CD4-positive, alpha-beta T cell treated with Interleukin-1 beta for 1 hour (primary cell): ENCODE measurements at regions not wholly inside any gene's neighbourhood (a gene's known extent, or its start where the extent isn't known, plus 50 kb on each side); places are given as distances from the start of the nearest gene placed in this dataset.

Source experiments
- DNase-seq, 2 donors: peaks; one replicate each; pipeline ENCODE4 v3.0.0-alpha.2; 2020 to 2022

- DNase-seq, result no peak
These were observed 74.3 kb downstream of the ANKRD7 start for GRCh38 chr7:118298771-118299170.

GRCh38 chr7:118300177-118300576 lies 75.7 kb downstream of the ANKRD7 start:
- no peak for DNase-seq

DNA sequence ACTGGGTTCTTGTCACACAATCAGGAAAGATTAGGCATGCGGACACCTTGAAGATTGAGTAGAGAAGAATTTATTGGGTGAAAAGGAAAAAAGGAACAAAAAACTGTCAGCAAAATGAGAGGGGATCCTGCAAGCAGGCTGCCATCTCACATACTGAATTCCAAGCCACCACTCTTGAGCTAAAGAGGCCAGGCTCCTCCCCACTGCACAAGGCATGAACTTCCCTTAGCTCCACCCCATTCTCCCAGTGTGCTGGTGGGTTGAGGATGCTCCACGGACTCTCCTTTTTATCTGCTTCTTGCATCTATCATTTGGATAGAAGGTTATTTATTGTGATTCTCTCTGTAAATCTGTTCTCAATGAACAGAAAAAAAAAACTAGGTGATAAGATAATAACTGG lies 79.6 kb downstream of the ANKRD7 start:
- no peak for DNase-seq

DNA sequence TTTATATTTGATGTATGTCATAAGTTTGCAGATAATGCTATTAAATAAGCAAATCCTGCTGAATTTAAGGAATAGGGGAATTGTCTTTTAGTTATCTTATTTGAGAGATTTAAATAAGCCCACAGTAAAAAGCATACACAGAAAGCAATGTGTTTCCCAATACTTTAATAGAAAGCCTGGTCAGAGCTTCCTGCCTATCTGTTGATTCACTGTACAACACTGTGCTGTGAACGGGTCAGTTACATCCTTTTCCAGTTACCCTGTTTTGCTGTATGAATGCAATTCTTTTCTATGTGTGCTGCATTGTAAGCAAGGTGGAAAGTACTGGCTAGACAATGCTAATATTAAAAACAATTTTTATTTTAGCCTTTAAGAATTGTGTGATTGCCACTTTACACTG lies 81.2 kb downstream of the ANKRD7 start:
- no peak for DNase-seq

GRCh38 chr7:118306771-118307170 lies 82.3 kb downstream of the ANKRD7 start:
- DNase-seq, result no peak

GRCh38 chr7:118311121-118311836 lies 86.8 kb downstream of the ANKRD7 start:
- DNase-seq, result no peak

DNA sequence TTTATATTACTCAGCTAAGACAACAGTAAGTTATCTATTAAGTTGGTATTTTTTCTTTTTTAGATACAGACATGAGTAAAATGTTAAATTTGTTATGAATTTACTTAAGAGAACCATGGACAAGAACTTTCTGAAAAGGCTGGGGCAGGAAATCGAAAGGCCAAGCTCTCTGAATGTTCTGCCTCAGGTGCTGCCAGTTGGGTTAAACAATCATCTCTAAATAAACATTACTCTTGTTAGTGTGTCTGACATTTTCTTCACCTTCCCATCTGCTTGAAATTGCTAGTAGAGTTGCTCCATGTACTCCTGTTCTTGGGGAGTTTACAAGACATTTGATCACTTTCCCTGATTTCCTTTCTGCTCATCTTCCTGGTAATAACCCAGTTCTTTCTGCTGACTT lies 87.5 kb downstream of the ANKRD7 start:
- DNase-seq, result no peak

- DNase-seq, result no peak
These were observed 88.5 kb downstream of the ANKRD7 start for GRCh38 chr7:118312966-118313365.

DNA sequence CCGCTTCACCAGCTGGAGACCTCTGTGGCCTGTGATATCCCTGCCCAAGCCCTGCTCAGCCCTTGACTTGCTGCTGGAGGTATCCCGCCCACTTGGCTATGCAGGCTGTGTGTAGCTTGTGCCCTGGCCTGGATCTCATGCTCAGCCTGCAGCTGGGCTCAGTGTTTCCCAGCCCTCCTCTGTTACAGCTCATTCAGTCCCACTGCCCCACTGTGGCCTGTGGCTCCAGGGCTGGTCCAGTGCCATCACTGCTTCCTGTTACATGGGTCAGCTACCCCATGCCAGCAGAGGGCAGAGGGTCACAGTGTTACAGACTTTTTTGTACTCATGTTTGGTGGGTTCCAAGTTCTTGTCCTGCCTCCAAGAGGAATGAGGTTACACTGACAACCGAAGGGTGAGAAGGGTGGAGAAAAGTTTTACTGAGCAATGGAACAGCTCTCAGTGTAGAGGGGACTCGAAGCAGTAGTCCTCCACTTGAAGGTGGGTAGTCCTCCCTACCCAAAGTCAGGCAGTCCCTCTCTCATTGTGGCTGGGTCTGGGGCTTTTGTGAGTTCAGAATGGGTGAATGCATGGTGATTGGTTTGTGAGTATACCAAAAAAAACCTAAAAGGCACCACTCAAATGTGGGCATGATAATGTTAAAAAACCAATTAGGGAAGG lies 100.4 kb downstream of the ANKRD7 start:
- DNase-seq, result no peak

GRCh38 chr7:118325450-118325808 lies 100.9 kb downstream of the ANKRD7 start:
- DNase-seq, result no peak

DNA sequence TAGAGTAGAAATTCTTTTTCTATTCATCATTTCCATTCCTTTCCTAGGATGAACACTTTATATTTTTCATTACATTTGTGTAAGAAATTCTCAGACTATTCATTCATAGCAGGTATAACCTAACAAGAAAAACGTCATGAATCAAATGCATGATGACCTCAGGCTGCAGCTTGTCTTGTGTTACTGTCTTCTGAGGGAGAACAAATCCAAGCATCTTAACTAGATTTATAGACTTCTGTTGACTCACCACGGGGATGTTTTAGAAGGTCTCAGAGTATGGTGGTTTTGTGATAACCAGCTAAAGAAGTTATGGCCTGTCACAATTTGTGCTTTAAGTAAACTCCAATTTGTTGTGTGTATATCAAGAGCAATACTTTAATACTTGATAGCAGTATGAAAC lies 102.7 kb downstream of the ANKRD7 start:
- DNase-seq, result no peak

- no peak for DNase-seq
These were observed 104.2 kb downstream of the ANKRD7 start for GRCh38 chr7:118328505-118329211.

GRCh38 chr7:118330388-118330787 lies 105.9 kb downstream of the ANKRD7 start:
- DNase-seq, result no peak

- no peak for DNase-seq
These were observed 122.2 kb downstream of the ANKRD7 start for GRCh38 chr7:118346748-118347147.

- no peak for DNase-seq
These were observed 125.1 kb downstream of the ANKRD7 start for GRCh38 chr7:118349604-118350003.

- DNase-seq, result no peak
These were observed 125.8 kb downstream of the ANKRD7 start for GRCh38 chr7:118350260-118350659.

GRCh38 chr7:118352867-118353453 lies 128.5 kb downstream of the ANKRD7 start:
- no peak for DNase-seq

DNA sequence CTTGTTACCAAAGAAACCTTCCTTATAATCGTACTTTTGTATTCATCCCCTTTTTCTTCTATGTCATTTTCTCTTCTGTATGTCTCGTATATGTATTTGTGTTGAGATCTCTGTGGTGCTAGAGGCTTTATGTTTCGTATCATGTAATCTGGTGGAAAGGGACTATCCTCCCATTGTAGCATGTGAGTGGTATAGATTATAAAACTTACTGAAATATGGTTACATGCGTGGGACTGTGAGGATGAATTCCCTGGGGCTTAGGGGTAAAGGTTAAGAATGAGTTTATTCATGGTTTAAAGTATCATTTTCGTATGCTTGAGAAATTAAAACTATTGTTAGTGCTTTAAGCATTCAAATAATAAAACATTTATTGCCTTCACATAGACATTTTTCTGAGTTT lies 141.9 kb downstream of the ANKRD7 start:
- DNase-seq, result no peak

- DNase-seq, result no peak
These were observed 144.5 kb downstream of the ANKRD7 start for GRCh38 chr7:118368958-118369357.

DNA sequence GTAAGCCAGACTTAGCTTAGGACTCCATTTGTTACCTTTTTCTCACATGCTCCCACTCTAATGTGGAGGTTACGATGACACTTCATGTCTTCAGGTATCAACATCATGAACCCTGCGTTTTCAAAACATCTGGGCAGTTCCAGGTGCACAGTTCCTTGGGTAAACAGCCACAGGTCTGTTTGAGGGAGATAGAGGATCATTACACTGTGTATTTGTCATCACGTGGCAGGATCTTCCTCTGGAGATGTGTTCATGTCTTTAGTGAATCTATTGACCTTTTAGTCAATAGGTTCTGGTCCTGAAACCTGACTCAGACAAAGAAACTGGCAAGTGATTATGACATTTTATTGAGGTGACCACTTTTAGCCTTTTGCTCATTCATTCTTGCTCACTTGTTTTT lies 145.5 kb downstream of the ANKRD7 start:
- DNase-seq, result no peak

DNA sequence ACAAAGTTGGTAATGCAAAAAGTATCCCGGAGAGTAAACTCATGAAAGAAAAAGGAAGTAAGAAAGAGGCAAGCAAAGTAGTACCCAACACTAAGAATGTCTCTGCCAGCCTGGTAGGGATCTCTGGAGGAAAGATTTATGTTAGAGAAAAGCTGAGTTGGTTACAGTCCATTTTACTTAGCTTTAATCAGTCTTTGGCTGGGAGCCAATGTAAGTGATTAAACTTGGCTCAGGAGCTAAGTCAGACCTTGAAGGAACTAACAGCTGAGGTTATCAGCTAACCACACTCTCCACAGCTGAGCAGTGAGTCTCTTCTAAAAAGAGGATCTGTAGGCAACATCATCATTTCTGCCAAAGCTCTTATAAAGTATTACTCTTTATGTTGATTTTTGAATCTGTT lies 148.0 kb downstream of the ANKRD7 start:
- DNase-seq, result no peak

DNA sequence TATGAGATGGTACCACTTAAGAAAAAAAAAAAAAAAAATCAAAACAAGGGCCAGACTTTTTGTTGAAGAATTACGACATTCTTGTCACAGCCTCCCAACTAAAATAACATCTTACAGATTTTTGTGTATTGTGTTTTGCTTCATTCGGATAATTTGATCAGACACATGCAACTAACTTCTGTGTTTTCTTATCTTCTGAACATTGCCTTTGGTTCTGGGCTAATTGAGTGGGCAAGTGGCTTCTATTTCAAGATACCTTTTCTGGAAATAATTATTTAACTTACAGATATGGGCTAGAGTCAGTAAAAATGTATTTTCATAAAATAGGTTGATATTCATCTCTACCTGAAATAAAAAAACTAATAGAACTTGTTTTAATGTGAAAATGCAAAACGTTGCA lies 165.1 kb downstream of the ANKRD7 start:
- no peak for DNase-seq

GRCh38 chr7:118404211-118404610 lies 179.7 kb downstream of the ANKRD7 start:
- DNase-seq, result no peak

DNA sequence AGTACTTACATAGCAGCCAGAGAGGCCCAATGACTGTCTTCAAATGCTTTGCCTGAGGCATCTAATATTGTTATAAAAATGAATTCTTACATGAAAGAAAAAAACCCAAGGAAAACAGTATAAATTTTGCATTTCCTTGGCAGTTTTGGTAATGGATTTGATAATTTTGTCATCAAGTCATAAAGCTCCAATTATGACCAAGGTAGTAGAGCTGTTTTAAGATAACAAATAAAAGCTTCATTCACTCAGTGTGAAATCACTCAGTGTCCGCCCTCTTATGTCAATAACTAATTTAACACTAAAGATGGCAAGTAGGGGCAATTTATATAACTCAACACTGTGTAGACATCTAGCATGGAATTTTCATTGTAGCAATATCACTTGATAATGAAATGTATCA lies 193.9 kb downstream of the ANKRD7 start:
- DNase-seq, result no peak
